Testis (tissue), 2 donors: ENCODE measurements at regions not wholly inside any gene's neighbourhood (a gene's known extent, or its start where the extent isn't known, plus 50 kb on each side); places are given as distances from the start of the nearest gene placed in this dataset.
"Not testable (repeated sequence)": the region's sequence is repeated elsewhere in the genome, so short reads cannot be mapped to it uniquely, and the experiment has no call there.

Source experiments
- DNase-seq: peaks from one replicate; pipeline ENCODE4 v3.0.0-alpha.2; 2019
- H3K27ac ChIP-seq, 2 donors: fragments of 200-600 bp; sonication (generic); one replicate each; pipeline ENCODE4 v1.5.1; 2019
- H3K27me3 ChIP-seq: fragments of 200-600 bp; sonication (generic); one replicate; pipeline ENCODE4 v1.5.1; 2019
- H3K36me3 ChIP-seq: fragments of 200-600 bp; sonication (generic); one replicate; pipeline ENCODE4 v1.5.1; 2017; ENCODE audit warnings: low read depth; ENCODE audit errors: missing control alignments
- H3K4me1 ChIP-seq: fragments of 200-600 bp; sonication (generic); one replicate; pipeline ENCODE4 v1.5.1; 2019
- H3K4me3 ChIP-seq, 2 donors: fragments of 200-600 bp; sonication (generic); one replicate each; pipeline ENCODE4 v1.5.1; 2017 to 2019
- H3K9me3 ChIP-seq: fragments of 200-600 bp; sonication (generic); one replicate; pipeline ENCODE4 v1.5.1; 2017
- CTCF ChIP-seq, 3 experiments: fragments of 450-650 bp in 2 of 3; fragments of 200-600 bp in 1 of 3; sonication (generic) in 1 of 3; IDR thresholded peaks; one replicate each; pipeline ENCODE4 v1.5.1; 2016 to 2019; ENCODE audit warnings: antibody characterized with exemption in 3 of 3, mild to moderate bottlenecking in 2 of 3, moderate library complexity in 1 of 3
- POLR2A ChIP-seq: fragments of 450-650 bp; IDR thresholded peaks from one replicate; pipeline ENCODE4 v1.6.1; 2017; ENCODE audit warnings: antibody characterized with exemption, mild to moderate bottlenecking, moderate library complexity
- WGBS, 2 donors: methylation state at CpG; one replicate each; pipeline ENCODE4 v1.1.5; 2018; 5-methylcytosine and 5-hydroxymethylcytosine counted together
- intact Hi-C: fragments of 100-400 bp; cut with DNase I; formaldehyde crosslinking; loops from one replicate; pipeline ENCODE4 v1.15.1; 2023; ENCODE audit warnings: low total_unique reads

- TF ChIP-seq POLR2A (no peak), CTCF (IDR thresholded peaks at IDR 0.05) (no peak)
- no peak overlapping the region for H3K27ac ChIP-seq
- H3K36me3 ChIP-seq: no peaks in the 10 kb centered on the region
- no peaks in the 10 kb centered on the region for H3K27me3 ChIP-seq
- DNase-seq: no peak
- intact Hi-C loops: no loop called here
- H3K4me3 ChIP-seq: no peak overlapping the region
- H3K4me1 ChIP-seq: no peaks in the 10 kb centered on the region
- 51 to 93% methylated on average over 2 of the region's 2 CpGs for WGBS, 2 donors
- no peaks in the 10 kb centered on the region for H3K9me3 ChIP-seq
Measured at GRCh38 chr6:90681863-90682262, 95.0 kb upstream of the MAP3K7 start.

DNA sequence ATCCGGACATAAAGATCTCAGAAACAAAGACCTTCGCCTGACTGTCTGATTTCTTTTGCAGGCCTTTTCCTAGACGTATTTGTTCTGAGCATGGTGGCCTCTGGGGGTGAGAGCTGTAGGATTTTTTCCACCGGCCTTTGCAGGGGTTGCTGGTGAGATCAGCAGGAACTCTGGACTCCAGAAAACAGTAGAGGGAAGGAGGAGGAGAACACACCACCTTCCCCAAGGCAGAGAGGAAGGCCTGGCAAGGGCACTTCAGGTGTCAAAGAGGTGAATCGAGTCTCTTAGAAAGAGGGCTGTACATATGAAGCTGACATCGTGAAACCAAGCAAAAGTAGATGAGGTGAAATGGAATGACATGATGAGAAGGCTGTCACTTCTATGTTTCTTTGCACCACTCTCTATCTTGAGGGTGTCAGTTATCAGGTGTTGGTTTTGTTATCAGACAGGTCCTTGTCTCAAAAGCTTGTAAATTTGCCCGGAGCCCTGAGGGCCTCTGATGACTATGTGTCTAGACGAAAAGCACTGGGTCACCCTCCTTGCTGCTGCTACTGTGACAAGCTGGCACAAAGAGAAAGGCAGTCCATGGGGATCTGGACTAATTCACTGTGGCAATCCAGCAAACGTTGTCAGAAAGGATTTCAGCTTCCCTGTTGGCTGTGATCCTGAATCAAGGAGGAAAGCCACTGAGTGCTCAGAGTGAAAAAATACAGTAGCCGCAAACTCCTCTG lies 91.3 kb upstream of the MAP3K7 start:
- Histone ChIP-seq H3K4me1 (no peaks in the 10 kb centered on the region), H3K4me3 (no peak overlapping the region), H3K36me3 (no peaks in the 10 kb centered on the region), H3K27me3 (no peaks in the 10 kb centered on the region), H3K9me3 (no peaks in the 10 kb centered on the region), H3K27ac (no peak overlapping the region)
- WGBS, 2 donors: 81 to 84% methylated on average over 10 of the region's 10 CpGs
- no peak for TF ChIP-seq CTCF (IDR thresholded peaks at IDR 0.05)
- TF ChIP-seq POLR2A: no peak
- DNase-seq: no peak
- intact Hi-C loops: no loop called here

DNA sequence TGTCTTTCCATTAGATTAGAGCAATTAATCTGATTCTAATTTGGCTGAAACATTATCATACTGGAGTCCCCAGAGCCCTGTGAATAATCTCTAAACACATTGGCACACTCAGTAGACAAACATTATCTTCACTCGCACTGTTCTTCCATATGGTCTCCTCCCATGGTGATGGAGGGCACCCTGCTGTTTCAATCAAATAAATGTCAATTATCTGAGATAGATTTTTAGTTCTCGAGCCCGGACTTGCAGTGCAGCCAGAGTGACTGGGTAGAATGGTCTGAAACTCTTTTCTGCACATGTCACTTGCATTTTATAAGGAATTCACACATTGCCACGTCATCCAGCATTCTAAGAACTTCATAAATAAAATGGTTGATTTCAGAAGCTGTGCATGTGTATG lies 90.6 kb upstream of the MAP3K7 start:
- H3K4me1 ChIP-seq: no peaks in the 10 kb centered on the region
- WGBS, 2 donors: 75 to 79% methylated on average over 4 of the region's 4 CpGs
- TF ChIP-seq POLR2A (no peak), CTCF (IDR thresholded peaks at IDR 0.05) (no peak)
- no peaks in the 10 kb centered on the region for H3K9me3 ChIP-seq
- intact Hi-C loops: no loop called here
- H3K4me3 ChIP-seq: no peak overlapping the region
- H3K27ac ChIP-seq: no peak overlapping the region
- H3K36me3 ChIP-seq: no peaks in the 10 kb centered on the region
- no peak for DNase-seq
- H3K27me3 ChIP-seq: no peaks in the 10 kb centered on the region

GRCh38 chr6:90676516-90677300 lies 89.8 kb upstream of the MAP3K7 start:
- Histone ChIP-seq H3K4me3 (no peak overlapping the region), H3K27ac (no peak overlapping the region), H3K27me3 (no peaks in the 10 kb centered on the region), H3K9me3 (no peaks in the 10 kb centered on the region), H3K4me1 (no peaks in the 10 kb centered on the region), H3K36me3 (no peaks in the 10 kb centered on the region)
- no peak for DNase-seq
- intact Hi-C loops: no loop called here
- 80 to 87% methylated on average over 7 of the region's 7 CpGs for WGBS, 2 donors
- TF ChIP-seq POLR2A (no peak), CTCF (IDR thresholded peaks at IDR 0.05) (no peak)

DNA sequence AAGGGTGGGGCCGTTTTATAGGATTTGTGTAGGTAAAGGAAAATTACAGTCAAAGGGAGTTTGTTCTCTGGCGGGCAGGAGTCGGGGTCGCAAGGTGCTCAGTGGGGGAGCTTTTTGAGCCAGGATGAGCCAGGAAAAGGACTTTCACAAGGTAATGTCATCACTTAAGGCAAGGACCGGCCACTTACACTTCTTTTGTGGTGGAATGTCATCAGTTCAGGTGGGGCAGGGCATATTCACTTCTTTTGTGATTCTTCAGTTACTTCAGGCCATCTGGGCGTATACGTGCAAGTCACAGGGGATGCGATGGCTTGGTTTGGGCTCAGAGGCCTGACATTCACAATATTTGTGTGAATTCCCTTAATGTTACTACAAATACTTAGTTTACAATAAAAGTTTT lies 88.2 kb upstream of the MAP3K7 start:
- H3K36me3 ChIP-seq, H3K4me1 ChIP-seq, H3K27ac ChIP-seq, DNase-seq, intact Hi-C loops, H3K27me3 ChIP-seq, H3K4me3 ChIP-seq, H3K9me3 ChIP-seq: not testable (repeated sequence)
- 89 to 95% methylated on average over 6 to 8 of the region's 8 CpGs for WGBS, 2 donors

- DNase-seq, H3K27ac ChIP-seq, H3K4me3 ChIP-seq, H3K4me1 ChIP-seq, intact Hi-C loops, H3K9me3 ChIP-seq, H3K36me3 ChIP-seq, H3K27me3 ChIP-seq: not testable (repeated sequence)
- 73 to 80% methylated on average over 9 of the region's 9 CpGs for WGBS, 2 donors
Measured at GRCh38 chr6:90674077-90674476, 87.2 kb upstream of the MAP3K7 start.
